H9 (cell line): ENCODE measurements at regions not wholly inside any gene's neighbourhood (a gene's known extent, or its start where the extent isn't known, plus 50 kb on each side); places are given as distances from the start of the nearest gene placed in this dataset.

Experiments used
- DNase-seq: peaks from one replicate; pipeline ENCODE4 v3.0.0-alpha.2; 2017
- H2AFZ ChIP-seq: one replicate; pipeline ENCODE4 v1.6.1; 2013; ENCODE audit warnings: mild to moderate bottlenecking, low read length, control low read depth, moderate library complexity
- H2AK5ac ChIP-seq: 2 replicates; pipeline ENCODE4 v1.6.1; 2013; ENCODE audit warnings: low read length, control low read depth, mixed read lengths; ENCODE audit not compliant: insufficient read length
- H2BK120ac ChIP-seq: one replicate; pipeline ENCODE4 v1.6.1; 2013; ENCODE audit warnings: low read depth, mild to moderate bottlenecking, low read length, control low read depth, inconsistent platforms; ENCODE audit not compliant: poor library complexity, severe bottlenecking
- H2BK12ac ChIP-seq: 2 replicates; pipeline ENCODE4 v1.6.1; 2013; ENCODE audit warnings: low read length, control low read depth, mixed read lengths, low read depth; ENCODE audit not compliant: insufficient read length
- H2BK15ac ChIP-seq: 2 replicates; pipeline ENCODE4 v1.6.1; 2013; ENCODE audit warnings: low read depth, low read length, control low read depth
- H2BK20ac ChIP-seq: one replicate; pipeline ENCODE4 v1.6.1; 2013; ENCODE audit warnings: low read depth, mild to moderate bottlenecking, low read length, control low read depth, inconsistent platforms; ENCODE audit not compliant: poor library complexity, severe bottlenecking
- H2BK5ac ChIP-seq: 2 replicates; pipeline ENCODE4 v1.6.1; 2013; ENCODE audit warnings: low read length, control low read depth, mixed read lengths; ENCODE audit not compliant: insufficient read length
- H3K14ac ChIP-seq: 2 replicates; pipeline ENCODE4 v1.6.1; 2013; ENCODE audit warnings: low read length, control low read depth; ENCODE audit not compliant: insufficient read depth
- H3K18ac ChIP-seq: 2 replicates; pipeline ENCODE4 v1.6.1; 2013; ENCODE audit warnings: low read depth, mild to moderate bottlenecking, mixed read lengths, low read length, control low read depth; ENCODE audit not compliant: insufficient read length
- H3K23ac ChIP-seq: 2 replicates; pipeline ENCODE4 v1.6.1; 2013; ENCODE audit warnings: low read length, control low read depth, mixed read lengths, low read depth; ENCODE audit not compliant: insufficient read length
- H3K23me2 ChIP-seq: 2 replicates; pipeline ENCODE4 v1.6.1; 2013; ENCODE audit warnings: low read depth, mild to moderate bottlenecking, mixed read lengths, low read length, control low read depth; ENCODE audit not compliant: insufficient read length, poor library complexity, severe bottlenecking
- H3K27ac ChIP-seq: 2 replicates; pipeline ENCODE4 v1.5.1; 2013; ENCODE audit warnings: low read length, control low read depth, mixed read lengths, low read depth; ENCODE audit not compliant: insufficient read length
- H3K27me3 ChIP-seq: 2 replicates; pipeline ENCODE4 v1.6.1; 2013; ENCODE audit warnings: low read length, control low read depth, inconsistent platforms; ENCODE audit not compliant: insufficient read depth
- H3K4ac ChIP-seq: 2 replicates; pipeline ENCODE4 v1.6.1; 2013; ENCODE audit warnings: low read depth, mild to moderate bottlenecking, control low read depth, inconsistent platforms, low read length, moderate library complexity
- H3K4me1 ChIP-seq: 2 replicates; pipeline ENCODE4 v1.6.1; 2013; ENCODE audit warnings: low read length, control low read depth, inconsistent platforms; ENCODE audit not compliant: insufficient read depth
- H3K4me2 ChIP-seq: 2 replicates; pipeline ENCODE4 v1.6.1; 2013; ENCODE audit warnings: low read length, control low read depth, mixed read lengths; ENCODE audit not compliant: insufficient read length, insufficient read depth
- H3K56ac ChIP-seq: 2 replicates; pipeline ENCODE4 v1.6.1; 2013; ENCODE audit warnings: low read depth, mild to moderate bottlenecking, mixed read lengths, low read length, control low read depth; ENCODE audit not compliant: insufficient read length
- H3K79me1 ChIP-seq: 2 replicates; pipeline ENCODE4 v1.6.1; 2013; ENCODE audit warnings: low read depth, mild to moderate bottlenecking, moderate library complexity, low read length, control low read depth, inconsistent platforms; ENCODE audit not compliant: insufficient read depth, poor library complexity, severe bottlenecking
- H3K79me2 ChIP-seq: 2 replicates; pipeline ENCODE4 v1.6.1; 2013; ENCODE audit warnings: low read length, control low read depth, inconsistent platforms; ENCODE audit not compliant: insufficient read depth
- H3K9ac ChIP-seq: 2 replicates; pipeline ENCODE4 v1.6.1; 2013; ENCODE audit warnings: low read length, control low read depth, mixed read lengths; ENCODE audit not compliant: insufficient read length; ENCODE audit errors: extremely low read depth
- H3K9me3 ChIP-seq: one replicate; pipeline ENCODE4 v1.6.1; 2013; ENCODE audit warnings: low read depth, low read length, inconsistent platforms; ENCODE audit not compliant: control insufficient read depth
- H3T11ph ChIP-seq: one replicate; pipeline ENCODE4 v1.6.1; 2013; ENCODE audit warnings: mild to moderate bottlenecking, low read length, control low read depth, inconsistent platforms
- H4K20me1 ChIP-seq: one replicate; pipeline ENCODE4 v1.6.1; 2013; ENCODE audit not compliant: control insufficient read depth, insufficient read length, insufficient read depth
- H4K5ac ChIP-seq: 2 replicates; pipeline ENCODE4 v1.6.1; 2013; ENCODE audit warnings: low read depth, mild to moderate bottlenecking, mixed read lengths, low read length, control low read depth; ENCODE audit not compliant: insufficient read length
- H4K8ac ChIP-seq: replicated peaks from 2 replicates; pipeline ENCODE4 v1.6.1; 2013; ENCODE audit warnings: low read length, control low read depth, mixed read lengths, low read depth; ENCODE audit not compliant: insufficient read length
- H4K91ac ChIP-seq: 2 replicates; pipeline ENCODE4 v1.6.1; 2013; ENCODE audit warnings: low read depth, mild to moderate bottlenecking, moderate library complexity, mixed read lengths, low read length, control low read depth; ENCODE audit not compliant: insufficient read length
- H3K27ac Mint-ChIP-seq, 3 experiments: 2 replicates in 2 of 3; 3 replicates in 1 of 3; pipeline ENCODE4 v1.8.0; 2020 to 2021; ENCODE audit warnings: mixed read lengths in 3 of 3, mild to moderate bottlenecking in 1 of 3, moderate library complexity in 1 of 3
- H3K27me3 Mint-ChIP-seq: 2 replicates; pipeline ENCODE4 v1.8.0; 2021; ENCODE audit warnings: low read depth, mild to moderate bottlenecking, moderate library complexity, mixed read lengths
- H3K36me3 Mint-ChIP-seq, 3 experiments: 2 replicates in 2 of 3; 3 replicates in 1 of 3; pipeline ENCODE4 v1.8.0; 2020 to 2021; ENCODE audit warnings: low read depth in 3 of 3, mixed read lengths in 3 of 3; ENCODE audit not compliant: insufficient read depth in 1 of 3
- H3K4me1 Mint-ChIP-seq, 2 experiments: 2 replicates each; pipeline ENCODE4 v1.8.0; 2020; ENCODE audit warnings: mixed read lengths in 2 of 2
- H3K4me3 Mint-ChIP-seq, 2 experiments: 2 replicates in 1 of 2; 3 replicates in 1 of 2; pipeline ENCODE4 v1.8.0; 2020 to 2021; ENCODE audit warnings: mild to moderate bottlenecking in 2 of 2, mixed read lengths in 2 of 2, moderate library complexity in 1 of 2
- H3K9me3 Mint-ChIP-seq, 2 experiments: 2 replicates in 1 of 2; 3 replicates in 1 of 2; pipeline ENCODE4 v1.8.0; 2020; ENCODE audit warnings: mild to moderate bottlenecking in 2 of 2, mixed read lengths in 2 of 2, moderate library complexity in 1 of 2
- CTCF ChIP-seq: fragments of 200-600 bp; sonication (generic); conservative IDR thresholded peaks from 3 replicates; pipeline ENCODE4 v1.8.0; 2021; ENCODE audit warnings: antibody characterized with exemption, mild to moderate bottlenecking
- WGBS: extraction: QIAGEN DNeasy Blood & Tissue Kit; methylation state at CpG from one replicate; pipeline ENCODE4 v1.1.7; 2013; ENCODE audit warnings: missing lambda C conversion rate, low lambda C conversion rate, mixed read lengths; ENCODE audit not compliant: insufficient read length; ENCODE audit errors: extremely low coverage; 5-methylcytosine and 5-hydroxymethylcytosine counted together

GRCh38 chr17:6209829-6210228, 139.7 kb downstream of the WSCD1 start:
- Histone ChIP-seq H3K14ac (no peak overlapping the region), H3K9me3 (no peaks in the 10 kb centered on the region), H3K27ac (no peak overlapping the region), H4K20me1 (no peaks in the 10 kb centered on the region), H2AFZ (no peak overlapping the region), H3K79me1 (no peaks in the 10 kb centered on the region), H3K18ac (no peak overlapping the region), H2BK120ac (no peak overlapping the region), H3K23ac (no peak overlapping the region), H3T11ph (no peak overlapping the region), H3K79me2 (no peaks in the 10 kb centered on the region), H3K4me1 (no peaks in the 10 kb centered on the region; the same call in 1 of the 2 replicates), H2BK5ac (no peak overlapping the region), H3K4ac (no peak overlapping the region), H3K4me2 (no peak overlapping the region), H3K9ac (no peak overlapping the region), H2BK20ac (no peak overlapping the region), H4K5ac (no peak overlapping the region), H3K23me2 (no peaks in the 10 kb centered on the region), H2BK12ac (no peak overlapping the region), H3K27me3 (no peaks in the 10 kb centered on the region), H3K56ac (no peak overlapping the region), H4K8ac (no peak overlapping the region), H4K91ac (no peak overlapping the region), H2BK15ac (no peak overlapping the region), H2AK5ac (no peak overlapping the region)
- H3K4me1 Mint-ChIP-seq = peaks cover 4% of the 10 kb centered on the region in 2 experiments; a peak in 3 of 4 replicates
- no peak overlapping the region for H3K4me3 Mint-ChIP-seq
- TF ChIP-seq CTCF = no peak
- no CpG with 5 or more reads among the region's 5 CpGs for WGBS
- no peak overlapping the region for H3K27ac Mint-ChIP-seq
- no peaks in the 10 kb centered on the region; a peak in 1 of 5 replicates for H3K9me3 Mint-ChIP-seq
- no peaks in the 10 kb centered on the region; the same call in none of the 2 replicates for H3K27me3 Mint-ChIP-seq
- no peak for DNase-seq
- no peaks in the 10 kb centered on the region for H3K36me3 Mint-ChIP-seq
